Left lobe of liver (tissue), 2 donors: ENCODE measurements at regions not wholly inside any gene's neighbourhood (a gene's known extent, or its start where the extent isn't known, plus 50 kb on each side); places are given as distances from the start of the nearest gene placed in this dataset.

ENCODE experiments used
- ATAC-seq: fragments of 200-7000 bp; cut with Tn5 transposase; one replicate; pipeline ENCODE4 v1.9.1; 2020; ENCODE audit warnings: mild to moderate bottlenecking, moderate library complexity
- DNase-seq: peaks from one replicate; pipeline ENCODE4 v3.0.0-alpha.2; 2020; ENCODE audit warnings: low spot score
- donor health status: DM: no; HTN: no; CAD: no; lungs with moderate emphysema.
- donor health status: DM: no; HTN: yes; CAD: no.

DNA sequence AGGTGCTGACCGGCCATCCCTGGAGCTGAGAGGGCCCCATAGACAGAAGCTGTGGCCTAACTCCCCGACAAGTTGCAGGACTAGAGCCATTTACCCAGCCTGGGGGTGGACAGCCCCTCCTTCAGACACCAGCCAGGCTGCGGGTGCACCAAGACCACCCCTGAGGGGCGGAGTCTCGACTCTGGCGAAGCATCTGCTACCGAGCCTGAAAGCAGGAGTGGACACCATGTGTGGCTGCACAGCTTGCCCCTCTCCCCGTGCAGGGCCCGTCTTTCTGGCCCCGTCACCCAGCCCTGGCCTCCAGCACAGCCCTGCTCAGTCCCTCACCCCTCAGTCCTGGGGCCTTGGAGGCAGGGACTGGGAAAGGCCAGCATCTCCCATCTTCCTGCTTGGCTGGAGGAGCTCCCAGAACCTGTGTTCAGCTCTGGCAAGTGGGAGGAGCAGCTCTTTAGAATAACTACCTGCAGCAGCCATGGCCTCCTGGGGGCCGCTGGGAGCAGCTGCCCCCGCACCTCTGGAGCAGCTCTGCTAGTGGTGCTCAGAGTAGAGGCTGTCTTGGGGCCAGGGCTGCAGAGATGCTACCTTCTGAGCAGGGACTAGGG is 275.8 kb downstream of the NDUFA10 start:
- ATAC-seq (no peak), DNase-seq (no peak)

DNA sequence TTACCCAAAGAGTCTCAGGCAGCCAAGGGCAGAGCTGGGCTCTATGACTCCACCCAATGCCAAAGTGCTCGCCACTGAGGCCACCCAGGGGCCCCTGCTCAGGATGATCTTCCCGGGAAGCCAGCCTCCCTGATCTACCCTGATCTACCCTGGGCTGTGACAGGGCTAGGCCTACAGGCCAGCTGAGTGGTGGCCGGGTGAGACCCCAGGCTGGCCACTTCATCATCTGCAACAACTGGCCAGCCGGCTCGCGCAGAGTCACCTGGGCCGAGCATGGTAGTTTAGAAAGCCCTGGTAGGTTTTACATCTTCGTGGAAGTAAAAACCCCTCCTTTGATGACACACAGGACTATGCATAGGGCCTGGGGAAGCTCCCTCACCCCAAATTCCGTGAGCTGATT is 276.3 kb downstream of the NDUFA10 start:
- no peak for DNase-seq

DNA sequence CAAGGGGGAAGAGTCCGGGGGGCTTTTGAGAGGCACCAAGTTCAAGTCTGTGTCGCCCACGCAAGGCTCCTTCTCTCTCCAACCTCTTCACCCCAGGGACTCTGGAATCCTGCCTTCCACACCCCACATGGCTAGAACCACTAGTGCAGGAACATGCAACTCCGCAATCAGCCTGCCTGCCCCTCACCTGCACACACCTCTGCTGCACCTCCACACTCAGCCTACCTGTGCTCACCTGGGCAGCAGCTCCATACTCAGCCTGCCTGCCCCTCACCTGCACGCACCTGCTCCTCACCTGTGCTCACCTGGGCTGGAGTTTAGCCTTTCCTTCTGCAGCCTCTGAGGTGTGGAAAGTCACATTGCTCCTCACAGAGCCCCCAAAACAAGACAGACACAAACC is 277.4 kb downstream of the NDUFA10 start:
- DNase-seq: no peak

More for the DNA sequence above, 276.3 kb downstream of the NDUFA10 start:
- no peak for ATAC-seq

DNA sequence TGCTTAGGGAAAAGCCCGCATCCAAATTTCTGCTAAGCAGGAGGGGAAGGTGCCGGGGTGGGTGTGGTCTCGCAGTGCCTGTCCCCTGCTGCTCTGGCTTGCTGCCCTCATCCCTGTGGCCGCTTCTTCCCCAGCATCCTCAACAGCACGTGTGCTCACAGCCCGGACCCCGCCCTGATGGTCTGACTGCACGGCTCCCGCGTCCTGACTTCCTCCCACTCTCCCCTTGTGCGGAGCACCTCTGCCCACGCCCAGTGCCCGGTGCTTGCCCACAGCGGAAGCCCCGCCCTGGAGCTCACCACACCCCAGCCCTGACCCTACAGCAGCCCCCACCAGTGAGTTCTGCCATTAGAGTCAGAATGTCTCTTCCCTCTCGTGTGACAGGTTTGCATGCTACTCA is 277.9 kb downstream of the NDUFA10 start:
- DNase-seq (no peak), ATAC-seq (no peak)

More for the DNA sequence above, 277.4 kb downstream of the NDUFA10 start:
- ATAC-seq: no peak

DNA sequence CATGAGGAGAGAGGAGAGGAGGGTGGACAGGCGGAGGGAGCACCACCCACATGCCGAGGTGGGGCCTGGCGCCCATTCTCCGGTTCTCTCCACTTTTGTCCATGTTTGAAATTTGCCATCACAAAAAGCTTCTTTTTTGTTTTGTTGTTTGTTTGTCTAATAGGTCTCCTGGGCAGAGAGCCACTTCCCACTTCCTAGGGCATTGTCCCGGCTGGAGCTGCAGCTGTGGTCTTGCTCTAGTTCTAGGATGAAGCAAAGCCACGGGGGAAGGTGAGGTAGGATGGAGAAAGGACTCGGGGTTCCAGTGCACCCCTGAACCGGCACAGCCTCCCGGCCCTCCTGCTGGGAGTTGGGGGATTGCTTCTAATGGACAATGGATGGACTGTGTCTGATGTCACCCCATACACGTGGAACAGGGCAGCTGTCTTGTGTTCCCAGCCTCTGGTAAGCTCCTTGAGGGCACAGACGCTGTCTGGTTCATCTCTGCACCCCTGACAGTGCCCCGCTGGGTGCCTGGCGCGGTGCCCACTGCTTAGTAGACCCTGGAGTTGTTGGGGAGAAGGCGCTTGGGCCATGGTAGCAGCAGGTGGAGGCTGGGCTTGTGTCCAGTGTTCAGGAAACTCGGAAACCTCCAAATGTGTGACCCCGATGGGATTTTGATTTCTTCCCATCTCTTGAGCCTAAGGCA is 278.4 kb downstream of the NDUFA10 start:
- DNase-seq (no peak), ATAC-seq (no peak)

DNA sequence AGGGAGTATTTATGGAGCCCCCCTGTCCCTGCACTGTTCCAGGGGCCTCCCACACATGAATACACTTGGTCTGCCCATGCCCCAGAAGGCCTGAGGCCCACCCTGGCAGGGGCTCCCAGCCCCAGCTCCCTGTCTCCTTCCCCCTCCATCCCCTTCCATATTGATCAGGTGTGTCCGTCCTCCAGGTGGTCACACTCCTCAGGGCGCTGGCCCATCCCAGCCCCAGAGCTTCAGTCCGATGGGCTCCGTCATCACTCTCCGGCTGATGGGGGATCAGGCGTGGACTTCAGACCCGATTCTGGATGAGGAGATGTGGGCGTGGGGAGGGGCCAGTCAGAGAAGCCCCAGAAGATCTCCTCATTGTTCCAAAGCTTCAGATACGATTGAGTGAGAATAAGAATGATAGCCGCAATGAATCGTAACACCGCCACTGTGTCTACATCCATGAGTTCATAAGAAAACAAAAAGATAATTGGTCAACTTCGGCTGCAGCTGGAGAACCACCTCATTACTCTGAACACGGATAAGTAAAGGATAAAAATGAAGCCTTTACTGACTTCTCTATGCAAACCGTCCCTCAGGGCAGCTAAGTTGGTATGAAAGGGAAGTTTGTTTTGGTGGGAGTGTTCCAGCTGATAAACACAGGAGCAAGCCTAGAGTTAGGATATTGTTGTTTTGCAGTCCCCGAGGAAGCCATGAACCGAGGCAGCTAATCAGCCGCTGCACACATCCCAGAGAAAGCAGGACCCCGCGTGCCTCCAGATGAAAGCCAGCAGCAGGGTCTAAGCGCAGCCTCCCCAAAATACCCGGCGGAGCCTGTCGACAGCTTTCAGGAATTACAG is 279.5 kb downstream of the NDUFA10 start:
- DNase-seq (no peak), ATAC-seq (no peak)

DNA sequence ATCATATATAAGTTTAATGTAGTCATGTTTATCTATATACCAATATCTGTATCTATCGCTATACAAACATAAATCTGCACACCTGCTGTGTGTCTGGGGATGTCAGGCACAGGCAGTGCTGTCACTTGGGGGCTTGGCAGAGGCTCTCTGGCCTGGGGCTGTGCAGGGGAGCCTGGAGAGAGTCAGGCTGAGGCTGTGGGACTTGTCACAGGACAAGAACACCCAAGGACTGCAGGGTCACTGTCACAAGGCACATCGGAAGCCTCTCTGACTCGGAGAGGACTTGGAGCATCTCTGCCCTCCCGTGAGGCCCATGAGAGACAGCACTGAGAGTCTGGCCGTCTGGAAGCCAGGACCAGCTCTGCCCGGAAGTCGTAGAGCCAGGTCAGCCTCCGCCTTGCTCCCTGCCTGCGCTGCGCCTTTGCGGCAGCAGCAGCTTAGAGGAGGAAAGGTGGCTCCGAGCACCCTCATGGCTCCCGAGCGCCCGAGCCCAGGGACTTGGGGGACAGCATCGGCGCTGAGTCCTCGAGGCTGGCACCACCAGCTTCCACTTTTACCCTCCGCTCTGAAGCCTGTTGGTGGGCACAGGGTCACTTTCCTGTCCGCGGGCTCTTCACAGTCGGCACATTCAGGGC is 280.3 kb downstream of the NDUFA10 start:
- ATAC-seq (no peak), DNase-seq (no peak)

DNA sequence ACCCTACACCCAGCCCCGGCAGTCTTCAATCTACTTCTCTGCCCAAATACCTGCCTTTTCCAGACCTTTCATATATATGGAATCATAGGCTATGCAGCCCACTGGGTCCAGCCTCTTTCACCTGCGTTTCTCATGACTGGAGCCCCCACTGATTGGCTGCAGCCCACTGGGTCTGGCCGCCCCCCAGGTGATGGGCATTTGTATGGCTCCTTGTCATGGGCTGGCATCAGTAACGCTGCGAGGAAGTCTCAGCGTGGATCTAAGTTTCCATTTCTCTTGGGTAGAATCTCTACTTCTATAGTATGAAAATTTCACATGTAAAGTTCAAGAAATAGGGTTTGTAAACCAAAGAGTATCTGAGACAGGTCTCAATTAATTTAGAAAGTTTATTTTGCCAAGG is 281.9 kb downstream of the NDUFA10 start:
- DNase-seq (no peak), ATAC-seq (no peak)

DNA sequence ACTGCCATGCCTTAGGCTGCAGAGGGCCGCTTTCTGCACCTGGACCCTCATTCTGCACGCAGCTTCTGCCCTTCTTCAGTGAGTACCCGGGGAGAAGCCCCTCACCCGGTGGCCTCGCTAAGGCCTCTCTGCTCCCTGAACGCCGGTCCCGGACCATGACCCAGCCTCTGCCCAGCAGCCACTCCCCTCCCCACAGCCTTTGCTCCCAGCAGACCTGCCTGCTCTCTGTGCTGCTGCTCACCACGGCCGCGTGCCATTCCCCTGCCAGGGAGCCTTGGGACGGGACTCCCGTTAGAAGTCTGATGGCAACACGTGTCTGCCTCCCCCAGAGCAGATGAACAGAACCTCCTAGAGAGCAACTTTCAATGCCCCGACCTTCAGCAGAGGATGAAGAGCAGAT is 282.8 kb downstream of the NDUFA10 start:
- peak; percentile 58 for ATAC-seq
- no peak for DNase-seq

DNA sequence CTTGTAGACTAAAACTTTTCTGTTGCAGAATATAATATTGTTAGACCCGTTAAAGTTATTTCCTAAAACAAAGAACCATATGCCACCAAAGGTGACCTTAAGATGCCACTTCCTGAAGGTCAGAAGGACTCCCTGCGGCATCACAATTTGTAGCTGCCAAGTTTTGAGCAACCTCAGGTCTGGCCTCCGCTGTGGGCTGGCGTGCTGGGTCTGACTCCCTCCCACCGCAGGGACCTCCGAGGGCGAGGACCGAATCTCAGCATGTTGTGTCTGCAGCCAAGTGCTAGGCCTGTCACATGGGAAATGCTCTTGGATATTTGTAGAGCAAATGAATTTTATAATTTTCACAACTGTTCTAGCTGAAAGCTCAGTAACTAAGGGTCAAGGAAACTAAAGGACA is 285.9 kb downstream of the NDUFA10 start:
- DNase-seq (no peak), ATAC-seq (no peak)

DNA sequence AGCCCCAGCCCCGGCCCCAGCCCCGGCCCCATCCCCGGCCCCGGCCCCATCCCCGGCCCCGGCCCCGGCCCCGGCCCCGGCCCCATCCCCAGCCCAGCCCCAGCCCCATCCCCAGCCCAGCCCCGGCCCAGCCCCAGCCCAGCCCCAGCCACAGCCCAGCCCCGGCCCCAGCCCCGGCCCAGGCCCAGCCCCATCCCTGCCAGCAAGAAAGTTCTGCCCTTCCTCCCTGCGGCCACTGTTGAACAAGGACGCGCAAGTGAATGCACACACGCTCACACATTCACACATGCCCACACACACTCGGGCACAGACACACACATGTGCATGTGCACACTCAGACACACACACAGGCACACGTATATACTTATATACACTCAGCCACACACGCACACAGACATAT is 287.0 kb downstream of the NDUFA10 start:
- ATAC-seq (no peak), DNase-seq (no peak)

DNA sequence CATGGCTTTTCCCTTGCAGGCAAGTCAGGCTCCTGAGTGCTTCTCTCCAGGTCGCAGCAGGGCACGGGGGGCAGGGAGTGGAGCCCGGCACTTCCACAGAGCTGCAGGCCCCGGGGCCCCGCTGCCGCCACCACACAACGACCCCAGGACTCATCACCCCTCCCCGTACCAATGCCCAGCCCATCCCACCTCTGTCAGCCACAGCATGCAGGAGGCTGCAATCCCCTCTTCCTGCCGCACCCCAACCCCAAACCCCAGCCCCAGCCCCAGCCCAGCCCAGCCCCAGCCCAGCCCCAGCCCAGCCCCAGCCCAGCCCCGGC is 288.0 kb downstream of the NDUFA10 start:
- no peak for ATAC-seq
- no peak for DNase-seq

DNA sequence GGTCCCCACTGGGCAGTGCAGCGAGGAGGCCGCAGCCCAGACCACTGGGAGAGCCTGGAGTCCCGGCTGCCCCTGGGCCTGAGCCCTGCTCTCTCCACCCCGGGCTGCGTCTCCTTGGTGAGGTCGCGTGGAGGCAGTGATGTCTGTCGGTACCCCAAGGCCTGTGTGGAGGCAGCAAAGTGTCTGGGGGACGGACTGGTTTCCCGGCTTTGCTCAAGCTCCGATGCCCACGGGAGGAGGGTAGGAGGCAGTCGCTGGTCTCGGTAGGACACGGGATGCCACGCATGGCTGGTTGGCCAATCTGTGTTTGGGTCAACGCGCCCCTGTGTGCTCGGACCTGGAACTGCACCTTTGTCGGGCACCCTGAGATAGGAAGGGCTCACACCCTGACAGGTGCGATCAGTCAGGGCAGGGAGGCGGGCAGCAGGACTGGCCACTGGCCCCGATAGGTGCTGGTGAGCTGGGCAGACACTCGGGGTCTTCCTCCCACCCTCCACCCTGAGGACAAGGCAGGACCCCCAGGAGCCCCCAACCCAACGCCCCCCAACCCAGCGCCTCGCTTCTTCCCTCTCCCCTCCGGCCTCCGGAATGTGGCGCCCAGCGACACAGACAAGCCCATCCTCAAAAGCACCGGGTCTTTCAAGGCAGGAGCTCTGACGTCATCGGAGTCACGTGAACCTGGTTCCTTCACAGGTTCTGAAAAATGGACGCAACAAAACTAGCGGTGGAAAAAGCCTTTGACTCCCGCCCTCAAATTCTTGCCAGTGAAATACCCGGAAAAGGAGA is 288.6 kb downstream of the NDUFA10 start:
- ATAC-seq: no peak

DNA sequence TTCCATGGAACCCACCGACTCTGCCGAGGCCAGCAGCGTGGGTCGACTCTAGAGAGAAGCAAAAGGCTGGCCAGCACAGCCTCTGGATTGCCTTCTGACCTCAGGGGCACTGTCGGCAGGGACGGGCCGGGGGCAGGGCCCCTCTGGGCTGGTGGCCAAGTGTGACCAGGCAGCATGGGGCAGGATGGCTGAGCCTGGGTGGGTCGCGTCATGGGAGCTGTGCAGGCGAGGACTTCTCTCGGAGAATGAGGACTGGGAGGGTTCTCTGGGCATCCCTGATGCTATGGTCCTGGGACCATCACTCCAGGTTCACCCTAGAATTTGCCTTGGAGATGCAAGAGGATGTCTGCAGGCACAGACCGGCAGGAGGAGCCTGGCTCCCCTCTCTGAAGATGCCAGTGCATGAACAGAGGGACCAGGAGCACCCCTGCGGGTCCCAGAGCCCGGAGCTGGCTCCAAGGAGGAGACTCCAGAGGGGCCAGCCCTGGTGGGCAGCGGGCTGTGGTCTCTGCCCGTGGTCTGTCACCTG is 289.2 kb downstream of the NDUFA10 start:
- no peak for DNase-seq
- no peak for ATAC-seq

More for the DNA sequence above, 288.6 kb downstream of the NDUFA10 start:
- no peak for DNase-seq

DNA sequence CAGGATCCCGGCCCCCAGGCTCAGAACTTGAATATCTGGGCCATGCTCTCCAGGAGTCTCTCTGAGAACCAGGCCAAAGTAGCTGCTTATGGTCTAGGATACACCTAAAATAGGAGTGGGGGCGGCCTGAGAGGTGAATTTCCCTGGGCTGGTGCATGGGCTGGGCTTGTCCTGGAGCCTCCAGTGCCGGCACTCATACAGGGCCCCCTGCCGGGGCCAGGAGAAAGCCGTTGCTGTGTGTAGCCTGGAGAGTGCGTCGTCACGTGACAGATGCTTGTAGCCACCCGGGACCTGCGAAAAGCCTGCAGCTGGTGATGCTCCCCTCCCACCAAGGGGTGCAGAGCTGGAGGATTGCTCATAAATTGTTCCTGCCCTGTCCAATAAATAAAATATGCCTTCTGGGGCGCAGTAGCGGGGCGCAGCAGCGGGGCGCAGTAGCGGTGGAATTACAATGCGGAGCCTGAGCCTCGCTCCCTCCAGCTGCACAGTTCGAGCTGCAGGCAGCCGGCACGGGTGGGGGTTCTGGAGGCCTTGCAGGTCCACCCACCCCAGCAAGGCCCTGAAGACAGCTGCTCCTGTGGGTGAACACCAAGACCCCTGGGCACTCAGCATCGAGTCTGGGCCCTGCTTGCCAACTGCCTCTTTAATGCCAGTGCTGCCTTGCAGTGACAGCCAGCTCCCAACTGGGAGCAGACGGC is 289.9 kb downstream of the NDUFA10 start:
- ATAC-seq (no peak), DNase-seq (no peak)

DNA sequence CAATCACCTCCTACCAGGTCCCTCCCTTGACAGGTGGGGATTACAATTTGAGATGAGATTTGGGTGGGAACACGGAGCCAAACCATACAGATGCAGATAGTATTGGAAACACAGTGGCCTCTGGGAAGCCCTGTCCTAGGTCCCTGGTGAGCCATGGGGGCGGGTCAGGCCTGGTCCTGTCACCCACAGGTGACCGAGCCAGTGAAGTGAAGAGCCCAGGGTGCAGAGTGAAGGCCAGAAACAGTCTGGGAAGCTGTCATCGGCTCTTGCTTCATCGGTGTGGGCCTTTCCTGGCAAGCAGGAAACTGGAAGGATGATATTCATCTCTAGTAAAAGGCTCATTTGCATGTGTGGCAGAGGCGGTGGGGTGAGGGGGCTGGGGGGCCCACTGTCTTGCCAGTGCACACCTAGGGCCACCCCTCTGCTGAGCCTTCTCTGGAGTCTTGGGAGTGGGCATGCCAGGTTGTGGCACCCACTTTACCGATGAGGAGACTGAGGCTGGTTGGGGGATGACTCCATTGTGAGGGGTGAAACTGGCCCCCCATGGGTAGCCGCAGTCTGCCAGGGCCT is 290.6 kb downstream of the NDUFA10 start:
- no peak for DNase-seq
- ATAC-seq: no peak

DNA sequence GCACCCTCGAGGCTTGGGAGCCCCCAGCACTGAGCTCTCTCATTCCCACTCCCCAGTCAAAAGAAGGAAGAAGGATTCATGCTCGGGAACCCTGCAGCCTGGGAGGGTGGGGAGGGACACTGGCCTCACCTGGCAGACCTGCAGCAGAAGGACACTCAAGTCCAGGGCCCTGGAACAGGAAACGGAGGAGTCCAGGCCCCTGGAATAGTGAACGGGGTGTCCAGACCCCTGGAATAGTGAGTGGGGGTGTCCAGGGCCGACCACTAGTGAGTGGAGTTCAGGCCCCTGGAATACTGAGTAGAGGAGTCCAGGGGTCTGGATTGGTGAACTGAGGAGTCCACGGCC is 292.5 kb downstream of the NDUFA10 start:
- ATAC-seq (no peak), DNase-seq (no peak)

DNA sequence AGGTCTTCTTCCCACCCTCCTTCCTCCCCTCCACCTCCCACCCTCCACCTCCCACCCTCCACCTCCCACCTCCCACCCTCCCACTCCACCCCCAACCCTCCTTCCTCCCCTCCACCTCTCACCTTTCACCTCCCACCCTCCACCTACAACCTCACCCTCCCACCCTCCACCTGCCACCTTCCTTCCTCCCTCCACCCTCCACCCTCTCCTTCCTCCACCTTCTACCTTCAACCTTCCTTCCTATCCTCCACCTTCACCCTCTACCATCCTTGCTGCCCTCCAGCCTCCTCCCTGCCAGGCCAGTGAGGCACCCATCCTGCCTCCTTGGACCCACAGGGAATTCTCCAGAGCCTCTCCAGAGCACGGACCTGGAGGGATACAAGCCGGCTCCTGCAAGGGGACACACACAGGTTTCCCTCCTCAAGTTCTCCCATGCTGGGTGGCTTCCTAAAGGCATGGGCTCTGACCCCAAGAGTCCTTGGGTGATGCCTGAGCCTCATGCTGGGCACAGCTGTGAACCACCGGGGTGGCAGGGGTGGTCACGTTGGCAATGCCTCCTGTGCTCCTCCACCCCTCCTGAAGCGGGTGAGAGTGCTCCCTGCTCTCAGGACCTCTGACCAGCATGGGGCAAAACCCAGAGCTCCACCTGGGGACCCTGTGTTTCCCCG is 293.0 kb downstream of the NDUFA10 start:
- no peak for ATAC-seq
- DNase-seq: no peak

DNA sequence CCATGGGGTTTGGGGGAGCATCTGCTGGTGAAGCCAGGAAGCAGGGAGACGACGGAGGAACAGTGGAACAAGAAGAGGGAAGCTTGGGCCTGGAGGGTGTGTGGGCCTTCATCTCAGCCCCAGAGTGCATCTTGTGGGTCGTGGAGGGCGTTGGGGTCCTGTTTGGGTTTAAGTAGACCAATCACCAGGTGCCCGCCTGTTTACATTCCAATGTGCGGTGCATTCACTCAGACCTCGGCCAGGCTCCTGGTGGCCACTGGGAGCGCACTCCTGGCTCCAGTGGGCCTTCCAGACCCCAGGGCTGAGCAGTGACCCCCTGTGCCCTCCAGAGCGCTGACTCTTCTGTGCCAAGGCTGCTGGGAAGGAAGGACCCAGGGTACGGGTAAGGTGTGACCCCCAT is 293.7 kb downstream of the NDUFA10 start:
- no peak for ATAC-seq
- DNase-seq: no peak
